ES-I3 (cell line): ENCODE measurements at regions not wholly inside any gene's neighbourhood (a gene's known extent, or its start where the extent isn't known, plus 50 kb on each side); places are given as distances from the start of the nearest gene placed in this dataset.
"Not testable (repeated sequence)": the region's sequence is repeated elsewhere in the genome, so short reads cannot be mapped to it uniquely, and the experiment has no call there.

ENCODE experiments used
- H3K36me3 ChIP-seq: 2 replicates; pipeline ENCODE4 v1.6.1; 2013; ENCODE audit warnings: mild to moderate bottlenecking, low read length, control low read depth, moderate library complexity; ENCODE audit not compliant: insufficient read depth
- H3K4me1 ChIP-seq: 2 replicates; pipeline ENCODE4 v1.6.1; 2013; ENCODE audit warnings: mild to moderate bottlenecking, control low read depth, low read length; ENCODE audit not compliant: insufficient read depth
- H3K9ac ChIP-seq: 2 replicates; pipeline ENCODE4 v1.6.1; 2013; ENCODE audit warnings: low read depth, mild to moderate bottlenecking, low read length, moderate library complexity
- H3K9me3 ChIP-seq: 2 replicates; pipeline ENCODE4 v1.6.1; 2013; ENCODE audit warnings: mild to moderate bottlenecking, low read length, moderate library complexity; ENCODE audit not compliant: control insufficient read depth, insufficient read depth

DNA sequence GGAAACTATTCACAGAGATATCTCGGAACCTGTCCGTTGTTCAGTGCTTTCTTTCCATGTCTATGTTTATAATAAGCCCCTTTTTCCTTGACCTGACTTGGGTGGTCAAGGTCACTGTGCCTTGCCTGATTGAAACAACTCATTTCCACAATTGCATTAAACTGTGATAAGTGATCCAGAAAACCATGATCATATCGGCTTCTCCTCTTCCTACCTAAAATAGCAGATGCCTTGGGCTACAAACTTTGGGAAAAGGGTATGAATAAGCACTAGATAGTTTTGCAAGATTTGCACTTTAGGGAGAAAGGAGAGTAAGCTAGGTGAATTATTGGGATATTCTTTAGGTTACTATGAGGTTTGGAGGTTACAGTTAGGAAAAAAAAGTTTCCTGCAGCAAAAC, 115.2 kb downstream of the KBTBD2 start:
- not testable (repeated sequence) for H3K36me3 ChIP-seq, H3K4me1 ChIP-seq, H3K9ac ChIP-seq, H3K9me3 ChIP-seq

DNA sequence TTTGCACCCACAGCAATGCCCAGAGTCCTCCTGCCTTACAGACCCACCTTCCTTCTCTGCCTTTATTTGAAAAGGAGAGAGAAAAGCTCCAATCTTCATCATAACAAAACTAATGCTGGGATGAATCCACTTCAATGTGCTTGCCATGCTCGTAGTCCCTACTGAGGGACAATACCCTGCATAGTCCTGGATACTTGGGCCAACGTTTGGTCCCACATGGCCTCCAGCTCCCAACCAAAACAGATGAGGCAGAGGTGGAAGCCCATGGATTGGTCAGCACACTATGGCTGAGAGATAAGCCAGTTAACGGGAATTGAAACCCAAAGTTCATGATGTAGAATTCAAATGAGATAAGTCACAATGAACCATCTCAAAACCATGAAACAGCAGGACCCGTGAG, 115.8 kb downstream of the KBTBD2 start:
- not testable (repeated sequence) for H3K4me1 ChIP-seq, H3K9me3 ChIP-seq, H3K9ac ChIP-seq, H3K36me3 ChIP-seq

DNA sequence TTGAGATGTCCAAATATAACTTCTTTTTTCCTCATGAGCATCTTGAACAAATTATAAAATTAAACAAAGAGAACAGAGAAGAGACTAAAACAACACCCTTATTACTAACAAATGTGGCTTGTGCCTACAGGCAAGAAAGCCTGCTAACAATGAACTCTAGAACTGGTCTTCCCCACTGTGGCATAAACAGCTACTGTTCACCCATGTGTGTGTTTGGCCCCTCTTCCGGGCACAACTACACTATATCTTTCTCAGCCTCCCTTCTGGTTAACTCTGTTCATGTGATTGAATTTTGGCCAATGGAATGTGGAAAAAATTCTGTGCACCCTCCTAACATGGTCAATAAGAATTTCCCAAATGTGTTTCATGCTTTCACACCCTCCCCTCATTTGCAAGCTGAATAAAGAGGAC, 117.0 kb downstream of the KBTBD2 start:
- no peaks in the 10 kb centered on the region for H3K4me1 ChIP-seq
- no peaks in the 10 kb centered on the region for H3K36me3 ChIP-seq
- H3K9ac ChIP-seq: no peak overlapping the region
- H3K9me3 ChIP-seq: no peaks in the 10 kb centered on the region

DNA sequence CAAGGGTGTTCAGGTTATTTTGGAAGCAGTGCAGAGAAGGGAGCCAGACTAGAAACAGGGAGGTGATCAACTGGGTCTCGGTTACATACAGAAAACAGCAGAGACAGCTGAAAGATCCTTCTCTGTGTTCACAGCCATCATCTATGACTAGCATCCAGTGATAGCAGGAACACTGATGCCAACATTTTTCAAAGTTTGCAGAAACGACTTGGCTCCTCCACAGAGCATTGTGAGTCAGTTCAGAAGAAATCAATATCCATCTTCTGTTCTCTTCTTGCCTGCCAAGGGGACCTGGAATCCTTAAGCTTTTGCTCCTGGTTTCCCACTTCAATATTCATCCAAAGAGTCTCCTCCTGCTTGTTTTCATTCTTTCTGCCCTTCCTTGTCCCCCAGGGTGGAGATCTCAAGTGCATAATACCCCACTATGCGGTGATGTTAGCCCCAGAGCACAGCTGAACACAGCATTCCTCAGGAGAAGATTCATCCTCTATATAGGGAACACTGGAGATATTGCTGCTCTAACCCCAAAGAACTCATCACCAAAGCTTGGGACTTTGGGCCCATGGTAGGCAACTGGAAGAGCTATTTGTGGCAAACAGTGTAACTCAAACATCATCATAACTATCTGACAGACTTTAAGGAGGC, 122.6 kb downstream of the KBTBD2 start:
- not testable (repeated sequence) for H3K9me3 ChIP-seq, H3K36me3 ChIP-seq, H3K9ac ChIP-seq, H3K4me1 ChIP-seq

DNA sequence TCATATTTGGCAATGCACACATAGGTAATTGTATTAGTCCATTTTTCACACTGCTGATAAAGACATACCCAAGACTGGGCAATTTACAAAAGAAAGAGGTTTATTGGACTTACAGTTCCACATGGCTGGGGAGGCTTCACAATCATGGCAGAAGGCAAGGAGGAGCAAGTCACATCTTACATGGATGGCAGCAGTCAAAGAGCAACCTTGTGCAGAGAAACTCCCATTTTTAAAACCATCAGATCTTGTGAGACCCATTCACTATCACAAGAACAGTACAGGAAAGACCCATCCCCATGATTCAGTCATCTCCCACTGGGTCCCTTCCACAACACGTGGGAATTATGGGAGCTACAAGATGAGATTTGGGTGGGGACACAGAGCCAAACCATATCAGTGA, 123.2 kb downstream of the KBTBD2 start:
- H3K36me3 ChIP-seq, H3K9ac ChIP-seq, H3K9me3 ChIP-seq, H3K4me1 ChIP-seq: not testable (repeated sequence)

DNA sequence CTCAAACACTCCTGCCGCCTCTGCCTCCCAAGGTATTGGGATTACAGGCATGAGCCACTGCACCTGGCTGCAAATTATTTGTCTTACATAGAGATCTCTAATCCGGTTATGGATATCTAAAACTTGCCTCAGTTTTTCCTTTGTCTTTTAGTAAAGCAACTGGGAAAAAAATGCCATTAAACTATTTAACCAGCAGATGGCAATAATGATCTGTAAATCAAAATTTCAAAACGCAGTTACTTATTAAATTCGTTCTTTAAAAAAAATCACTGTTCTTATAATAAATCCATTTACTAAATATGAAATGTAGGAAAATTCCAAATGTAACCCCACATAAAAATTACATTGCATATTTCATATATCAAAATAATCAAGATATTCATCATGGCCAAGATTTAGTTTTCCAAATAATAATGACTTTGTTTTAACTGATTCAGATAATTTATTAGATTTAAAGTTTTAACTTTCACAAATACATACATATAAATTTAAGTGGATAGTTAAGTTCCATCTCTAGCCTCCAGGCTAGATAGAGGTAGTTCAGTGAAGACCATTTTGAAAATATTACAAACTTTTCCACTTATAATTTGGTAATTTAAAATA, 125.8 kb downstream of the KBTBD2 start:
- H3K9ac ChIP-seq, H3K4me1 ChIP-seq, H3K36me3 ChIP-seq, H3K9me3 ChIP-seq: not testable (repeated sequence)

DNA sequence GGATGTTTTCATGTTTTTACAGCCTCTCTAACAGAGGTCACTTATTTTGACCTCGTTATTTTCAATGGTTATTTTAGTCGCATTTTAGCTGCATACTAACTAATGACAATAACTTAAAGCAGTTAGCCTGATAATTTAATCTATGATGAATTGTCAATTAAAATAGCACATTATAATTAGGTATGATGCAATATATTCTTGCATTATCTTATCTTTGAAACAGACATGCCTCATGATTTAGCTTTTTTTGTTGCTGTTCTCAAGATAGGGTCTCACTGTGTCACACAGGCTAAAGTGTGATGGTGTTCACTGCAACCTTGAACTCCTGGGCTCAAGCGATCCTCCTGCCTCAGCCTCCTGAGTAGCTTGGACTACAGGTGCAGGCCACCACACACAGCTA, 126.4 kb downstream of the KBTBD2 start:
- Histone ChIP-seq H3K36me3 (no peaks in the 10 kb centered on the region), H3K9ac (no peak overlapping the region), H3K9me3 (peaks cover 2% of the 10 kb centered on the region; the same call in 1 of the 2 replicates), H3K4me1 (no peaks in the 10 kb centered on the region)

DNA sequence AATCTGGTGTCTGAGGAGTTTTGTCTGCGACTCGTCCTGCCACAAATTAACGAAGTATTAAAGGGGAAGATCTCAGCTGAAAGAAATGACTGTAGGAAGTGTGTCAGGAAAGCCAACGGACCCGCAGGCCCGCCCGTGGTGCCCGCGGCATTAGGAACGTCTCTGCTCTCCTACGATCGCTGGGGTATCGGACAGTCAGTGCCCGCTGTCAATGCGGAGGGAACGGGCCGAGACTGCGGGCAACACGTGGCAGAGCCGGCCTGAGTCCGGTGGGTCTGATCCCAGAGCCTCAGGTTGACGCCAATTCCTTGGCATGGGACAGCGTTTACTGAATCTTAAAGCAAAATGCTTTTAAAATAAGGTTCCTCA, 128.7 kb downstream of the KBTBD2 start:
- Histone ChIP-seq H3K4me1 (no peaks in the 10 kb centered on the region), H3K36me3 (no peaks in the 10 kb centered on the region), H3K9ac (no peak overlapping the region)

DNA sequence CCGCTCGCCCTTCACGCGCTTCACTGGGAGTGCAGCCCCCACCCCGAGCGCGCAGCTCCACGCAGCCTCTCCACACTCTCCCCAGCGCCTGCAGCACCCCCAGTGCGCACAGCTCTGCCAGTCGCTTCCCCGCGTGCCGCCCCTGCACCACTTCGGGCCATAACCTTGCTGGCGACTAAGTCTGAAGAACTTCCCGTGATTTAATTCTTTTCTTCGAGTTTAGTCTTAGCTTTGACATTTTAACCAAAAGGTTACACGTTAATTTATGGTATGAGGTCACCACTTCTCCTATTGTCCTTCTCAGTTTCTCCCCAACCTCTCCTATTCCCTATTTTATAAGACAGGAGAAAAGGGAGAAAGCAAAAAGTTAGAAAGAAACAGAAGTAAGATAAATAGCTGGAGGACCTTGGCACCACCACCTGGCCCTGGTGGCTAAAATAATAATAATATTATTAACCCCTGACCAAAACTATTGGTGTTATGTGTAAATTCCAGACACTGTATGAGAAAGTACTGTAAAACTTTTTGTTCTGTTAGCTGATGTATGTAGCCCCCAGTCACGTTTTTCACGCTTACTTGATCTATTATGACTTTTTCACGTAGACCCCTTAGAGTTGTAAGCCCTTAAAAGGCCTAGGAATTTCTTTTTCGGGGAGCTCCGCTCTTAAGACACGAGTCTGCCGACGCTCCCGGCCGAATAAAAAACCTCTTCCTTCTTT, 129.2 kb downstream of the KBTBD2 start:
- H3K4me1 ChIP-seq, H3K9me3 ChIP-seq, H3K36me3 ChIP-seq, H3K9ac ChIP-seq: not testable (repeated sequence)

More for the DNA sequence above, 128.7 kb downstream of the KBTBD2 start:
- H3K9me3 ChIP-seq: no peaks in the 10 kb centered on the region

DNA sequence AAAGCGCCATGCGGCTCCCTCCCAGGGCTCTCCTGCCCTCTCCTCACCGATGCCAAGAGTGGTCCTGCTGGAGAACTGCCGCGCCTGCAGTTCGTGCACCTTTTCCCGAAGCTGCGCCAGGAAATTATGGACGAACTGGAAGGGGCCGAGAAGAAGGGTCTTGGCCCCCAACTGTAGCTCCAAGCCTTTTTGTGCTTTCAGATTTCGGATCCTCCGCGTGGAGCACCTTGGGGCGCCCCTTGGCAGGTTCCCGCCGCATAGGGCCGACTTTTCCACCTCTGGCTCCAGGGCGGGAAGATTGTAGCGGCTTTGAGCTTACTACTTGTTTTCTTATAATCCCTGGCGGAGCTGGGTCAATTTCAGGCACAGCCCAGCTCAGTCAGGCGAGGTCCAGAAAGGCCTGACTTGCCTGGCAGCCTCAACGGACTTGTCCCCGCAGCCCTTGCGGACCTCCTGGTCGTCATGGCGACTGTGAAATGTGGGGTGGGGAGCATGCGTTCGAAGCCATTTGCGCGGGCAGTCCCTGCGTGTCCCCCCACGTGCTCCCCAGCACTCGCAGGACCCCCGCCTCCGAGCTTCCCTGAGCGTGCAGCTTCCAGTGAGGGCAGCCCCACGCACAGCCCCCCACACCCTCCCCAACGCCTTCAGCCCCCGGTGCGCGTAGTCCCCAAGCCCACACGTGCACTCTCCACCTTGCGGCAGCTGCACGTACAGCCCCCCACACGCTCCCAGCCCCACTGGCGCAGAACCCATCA, 129.9 kb downstream of the KBTBD2 start:
- Histone ChIP-seq H3K36me3 (no peaks in the 10 kb centered on the region), H3K9ac (no peak overlapping the region), H3K4me1 (no peaks in the 10 kb centered on the region), H3K9me3 (no peaks in the 10 kb centered on the region)

DNA sequence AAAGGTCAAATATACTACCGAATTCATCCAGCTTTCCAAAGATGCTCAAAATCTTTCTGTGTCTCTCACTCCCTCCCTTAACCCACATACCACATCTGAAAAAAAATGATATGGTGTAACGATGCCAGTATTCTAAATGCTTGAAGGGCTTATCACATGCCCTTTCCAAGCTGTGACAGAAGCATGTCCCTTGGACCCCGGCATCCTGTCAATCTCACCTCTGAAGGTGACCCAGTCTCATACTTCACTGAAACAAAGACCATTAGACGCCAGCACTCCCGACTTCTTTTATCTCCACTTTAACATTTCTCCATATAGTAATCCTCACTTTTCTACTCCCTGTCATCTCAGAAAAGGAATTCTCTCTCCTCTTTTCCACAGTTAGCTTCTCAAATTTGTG, 130.8 kb downstream of the KBTBD2 start:
- H3K9me3 ChIP-seq, H3K36me3 ChIP-seq, H3K4me1 ChIP-seq, H3K9ac ChIP-seq: not testable (repeated sequence)

DNA sequence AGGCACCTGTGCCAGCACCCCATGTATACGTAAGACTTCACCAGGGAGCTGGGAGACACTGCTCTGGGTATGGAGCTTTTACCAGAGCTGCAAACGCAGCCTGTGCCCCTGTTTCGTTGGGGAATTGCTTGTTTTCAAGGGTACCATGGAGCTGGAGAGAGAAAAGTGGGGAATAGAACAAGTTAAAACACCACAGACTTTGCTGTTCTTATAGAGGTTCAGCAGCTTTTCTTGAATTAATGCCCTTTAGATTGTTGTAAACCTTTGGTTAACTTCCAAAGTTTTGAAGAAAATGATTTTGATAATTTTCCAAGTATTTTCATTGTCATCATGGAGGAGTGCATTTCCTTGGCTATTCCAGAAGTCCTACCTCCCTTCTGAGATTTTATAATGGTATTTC, 131.7 kb downstream of the KBTBD2 start:
- H3K9ac ChIP-seq, H3K36me3 ChIP-seq, H3K9me3 ChIP-seq, H3K4me1 ChIP-seq: not testable (repeated sequence)

DNA sequence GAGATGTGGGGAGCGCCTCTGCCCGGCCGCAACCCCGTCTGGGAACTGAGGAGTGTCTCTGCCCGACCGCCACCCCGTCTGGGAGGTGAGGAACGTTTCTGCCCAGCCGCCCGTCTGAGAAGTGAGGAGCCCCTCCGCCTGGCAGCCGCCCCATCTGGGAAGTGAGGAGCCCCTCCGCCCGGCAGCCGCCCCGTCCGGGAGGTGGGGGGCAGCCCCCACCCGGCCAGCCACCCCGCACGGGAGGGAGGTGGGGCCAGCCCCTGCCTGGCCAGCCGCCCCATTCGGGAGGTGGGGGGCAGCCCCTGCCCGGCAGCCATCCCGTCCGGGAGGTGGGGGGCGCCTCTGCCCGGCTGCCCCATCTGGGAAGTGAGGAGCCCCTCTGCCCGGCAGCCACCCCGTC, 137.7 kb downstream of the KBTBD2 start:
- not testable (repeated sequence) for H3K4me1 ChIP-seq, H3K9me3 ChIP-seq, H3K9ac ChIP-seq, H3K36me3 ChIP-seq

DNA sequence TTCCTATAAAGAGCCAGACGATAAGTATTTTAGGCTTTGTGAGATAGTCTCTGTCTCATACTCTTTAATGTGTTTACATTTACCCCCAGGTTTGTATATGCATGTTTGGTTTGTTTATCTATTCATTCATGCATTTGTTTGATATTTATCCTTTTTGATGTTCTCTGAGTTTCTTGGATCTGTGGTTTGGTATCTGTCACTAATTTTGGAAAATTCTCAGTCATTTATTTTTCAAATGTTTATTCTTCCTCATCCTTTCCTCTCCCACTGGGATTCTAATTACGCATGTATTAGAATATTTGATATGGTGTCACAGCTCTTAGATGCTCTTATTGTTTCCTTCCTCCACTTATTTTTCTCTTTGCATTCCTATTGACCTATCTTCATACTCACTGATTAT, 143.2 kb downstream of the KBTBD2 start:
- not testable (repeated sequence) for H3K36me3 ChIP-seq, H3K9me3 ChIP-seq, H3K4me1 ChIP-seq, H3K9ac ChIP-seq
